SH-SY5Y (cell line): ENCODE measurements at regions not wholly inside any gene's neighbourhood (a gene's known extent, or its start where the extent isn't known, plus 50 kb on each side); places are given as distances from the start of the nearest gene placed in this dataset.

Experiments used
- GATA2 ChIP-seq: IDR thresholded peaks from 2 replicates; pipeline ENCODE4 v1.6.1; 2011; ENCODE audit warnings: mild to moderate bottlenecking, low read depth, low read length
- GATA3 ChIP-seq: IDR thresholded peaks from 2 replicates; pipeline ENCODE4 v1.6.1; 2011; ENCODE audit warnings: low read depth, mild to moderate bottlenecking, low read length, moderate library complexity

- TF ChIP-seq GATA3 (no peak), GATA2 (no peak)
Measured at GRCh38 chr4:116015549-116015948, 902.1 kb upstream of the NDST4 start.
